ENCODE measurements at regions not wholly inside any gene's neighbourhood (a gene's known extent, or its start where the extent isn't known, plus 50 kb on each side); places are given as distances from the start of the nearest gene placed in this dataset.

- Histone ChIP-seq H3K27ac (ENCODE audit: insufficient read depth, low read length, poor library complexity, severe bottlenecking) (no peak overlapping the region), H3K9me3 (ENCODE audit: control insufficient read depth, low read length) (peaks cover 24% of the 10 kb centered on the region), H3K27me3 (replicated peaks; ENCODE audit: control insufficient read depth, insufficient read depth, low read length, poor library complexity, severe bottlenecking) (no peaks in the 10 kb centered on the region), H3K4me1 (ENCODE audit: control insufficient read depth, insufficient read depth, low read length, poor library complexity, severe bottlenecking) (no peaks in the 10 kb centered on the region), H3K4me3 (ENCODE audit: insufficient read depth, low read depth, low read length, poor library complexity, severe bottlenecking) (no peak overlapping the region), H3K36me3 (ENCODE audit: control insufficient read depth, insufficient read depth, low read length) (no peaks in the 10 kb centered on the region)
- no peak for DNase-seq
Measured at GRCh38 chr2:41495050-41495449, 552.8 kb upstream of the PKDCC start.

DNA sequence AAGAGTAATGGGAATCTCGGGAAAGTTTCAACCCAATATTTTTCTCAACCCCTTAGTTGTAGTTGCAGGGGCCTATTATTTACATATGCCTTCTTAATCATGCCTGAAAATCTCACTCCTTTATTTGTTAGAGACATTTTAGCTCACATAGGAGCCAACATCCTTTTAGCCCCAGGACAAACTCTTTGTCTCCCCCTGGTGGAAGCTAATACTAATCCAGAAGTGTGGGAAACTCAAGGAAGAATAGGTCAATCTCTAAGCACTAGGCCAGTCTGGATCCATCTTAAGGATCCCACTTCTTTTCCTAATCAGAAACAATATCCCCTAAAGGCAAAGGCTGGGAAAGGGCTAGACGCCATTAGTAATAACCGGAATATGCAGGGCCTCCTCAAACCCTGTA lies 550.9 kb upstream of the PKDCC start:
- DNase-seq, result no peak
- Histone ChIP-seq H3K4me3 (ENCODE audit: insufficient read depth, low read depth, low read length, poor library complexity, severe bottlenecking) (no peak overlapping the region), H3K27me3 (replicated peaks; ENCODE audit: control insufficient read depth, insufficient read depth, low read length, poor library complexity, severe bottlenecking) (no peaks in the 10 kb centered on the region), H3K4me1 (ENCODE audit: control insufficient read depth, insufficient read depth, low read length, poor library complexity, severe bottlenecking) (no peaks in the 10 kb centered on the region), H3K27ac (ENCODE audit: insufficient read depth, low read length, poor library complexity, severe bottlenecking) (no peak overlapping the region), H3K36me3 (ENCODE audit: control insufficient read depth, insufficient read depth, low read length) (no peaks in the 10 kb centered on the region), H3K9me3 (ENCODE audit: control insufficient read depth, low read length) (peaks cover 24% of the 10 kb centered on the region)

DNA sequence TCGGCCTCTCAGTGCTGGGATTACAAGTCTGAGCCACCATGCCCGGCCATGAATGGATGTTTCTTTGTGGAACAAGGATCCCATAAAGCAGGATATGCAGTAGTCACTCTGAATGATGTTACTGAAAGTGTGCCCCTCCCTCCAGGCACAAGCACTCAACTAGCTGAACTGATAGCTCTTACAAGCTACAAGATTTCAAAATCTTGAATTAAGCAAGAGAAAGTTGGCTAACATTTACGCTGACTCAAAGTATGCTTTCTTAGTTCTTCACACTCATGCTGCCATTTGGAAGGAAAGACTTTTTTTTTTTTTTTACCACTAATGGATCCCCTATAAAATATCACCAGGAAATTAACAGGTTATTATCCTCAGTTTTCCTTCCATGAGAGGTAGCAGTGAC lies 549.0 kb upstream of the PKDCC start:
- H3K36me3 ChIP-seq (ENCODE audit: control insufficient read depth, insufficient read depth, low read length), result no peaks in the 10 kb centered on the region
- no peak for DNase-seq
- H3K4me3 ChIP-seq (ENCODE audit: insufficient read depth, low read depth, low read length, poor library complexity, severe bottlenecking), result no peak overlapping the region
- no peaks in the 10 kb centered on the region for H3K4me1 ChIP-seq (ENCODE audit: control insufficient read depth, insufficient read depth, low read length, poor library complexity, severe bottlenecking)
- H3K27me3 ChIP-seq (replicated peaks; ENCODE audit: control insufficient read depth, insufficient read depth, low read length, poor library complexity, severe bottlenecking), result no peaks in the 10 kb centered on the region
- H3K9me3 ChIP-seq (ENCODE audit: control insufficient read depth, low read length), result peaks cover 24% of the 10 kb centered on the region
- no peak overlapping the region for H3K27ac ChIP-seq (ENCODE audit: insufficient read depth, low read length, poor library complexity, severe bottlenecking)

DNA sequence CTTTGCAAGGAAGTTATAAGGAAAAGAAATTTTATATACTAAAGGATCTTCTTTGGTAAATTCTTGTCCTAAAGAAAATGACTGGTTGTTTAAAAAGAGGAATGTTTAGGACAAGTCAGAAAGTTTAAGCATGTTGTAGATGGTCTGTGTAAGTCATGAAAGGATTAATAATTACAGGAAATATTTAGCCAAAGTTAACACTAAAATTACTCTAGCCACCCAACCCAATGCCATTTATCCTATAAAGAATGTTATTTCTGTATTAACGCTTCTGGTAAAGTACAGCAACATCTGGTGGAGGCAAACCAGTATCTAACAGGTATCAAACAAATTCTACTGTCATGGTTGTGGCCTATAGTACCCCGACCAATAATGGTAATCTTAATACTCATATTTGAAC lies 546.9 kb upstream of the PKDCC start:
- Histone ChIP-seq H3K27ac (ENCODE audit: insufficient read depth, low read length, poor library complexity, severe bottlenecking) (no peak overlapping the region), H3K9me3 (ENCODE audit: control insufficient read depth, low read length) (peaks cover 8% of the 10 kb centered on the region), H3K27me3 (replicated peaks; ENCODE audit: control insufficient read depth, insufficient read depth, low read length, poor library complexity, severe bottlenecking) (no peaks in the 10 kb centered on the region), H3K4me1 (ENCODE audit: control insufficient read depth, insufficient read depth, low read length, poor library complexity, severe bottlenecking) (no peaks in the 10 kb centered on the region), H3K36me3 (ENCODE audit: control insufficient read depth, insufficient read depth, low read length) (no peaks in the 10 kb centered on the region), H3K4me3 (ENCODE audit: insufficient read depth, low read depth, low read length, poor library complexity, severe bottlenecking) (no peak overlapping the region)
- no peak for DNase-seq

GRCh38 chr2:41502752-41503151 lies 545.1 kb upstream of the PKDCC start:
- Histone ChIP-seq H3K4me3 (ENCODE audit: insufficient read depth, low read depth, low read length, poor library complexity, severe bottlenecking) (no peak overlapping the region), H3K4me1 (ENCODE audit: control insufficient read depth, insufficient read depth, low read length, poor library complexity, severe bottlenecking) (no peaks in the 10 kb centered on the region), H3K9me3 (ENCODE audit: control insufficient read depth, low read length) (no peaks in the 10 kb centered on the region), H3K36me3 (ENCODE audit: control insufficient read depth, insufficient read depth, low read length) (no peaks in the 10 kb centered on the region), H3K27me3 (replicated peaks; ENCODE audit: control insufficient read depth, insufficient read depth, low read length, poor library complexity, severe bottlenecking) (no peaks in the 10 kb centered on the region), H3K27ac (ENCODE audit: insufficient read depth, low read length, poor library complexity, severe bottlenecking) (no peak overlapping the region)
- DNase-seq, result no peak

DNA sequence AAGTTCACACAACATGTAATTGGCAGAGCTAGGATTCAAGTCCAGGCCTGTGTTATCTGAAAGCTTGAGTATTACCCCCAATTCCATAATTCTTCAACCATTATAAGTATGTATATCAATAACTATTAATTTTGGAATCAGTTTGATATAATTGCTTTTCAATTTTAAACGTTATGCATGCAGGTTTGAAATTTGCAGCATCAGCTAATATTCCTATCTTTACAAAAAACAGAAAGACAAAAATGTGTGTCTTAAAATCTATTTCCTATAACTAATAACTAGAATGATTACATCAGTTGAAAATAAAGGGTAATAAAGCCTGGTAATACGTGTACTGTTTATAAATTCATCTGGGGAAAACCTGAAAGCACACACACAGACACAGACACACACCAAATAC lies 543.3 kb upstream of the PKDCC start:
- no peaks in the 10 kb centered on the region for H3K9me3 ChIP-seq (ENCODE audit: control insufficient read depth, low read length)
- no peak for DNase-seq
- H3K27ac ChIP-seq (ENCODE audit: insufficient read depth, low read length, poor library complexity, severe bottlenecking), result no peak overlapping the region
- H3K36me3 ChIP-seq (ENCODE audit: control insufficient read depth, insufficient read depth, low read length), result no peaks in the 10 kb centered on the region
- H3K4me1 ChIP-seq (ENCODE audit: control insufficient read depth, insufficient read depth, low read length, poor library complexity, severe bottlenecking), result no peaks in the 10 kb centered on the region
- no peak overlapping the region for H3K4me3 ChIP-seq (ENCODE audit: insufficient read depth, low read depth, low read length, poor library complexity, severe bottlenecking)
- no peaks in the 10 kb centered on the region for H3K27me3 ChIP-seq (replicated peaks; ENCODE audit: control insufficient read depth, insufficient read depth, low read length, poor library complexity, severe bottlenecking)

GRCh38 chr2:41510108-41510507 lies 537.7 kb upstream of the PKDCC start:
- Histone ChIP-seq H3K9me3 (ENCODE audit: control insufficient read depth, low read length) (no peaks in the 10 kb centered on the region), H3K4me3 (ENCODE audit: insufficient read depth, low read depth, low read length, poor library complexity, severe bottlenecking) (no peak overlapping the region), H3K36me3 (ENCODE audit: control insufficient read depth, insufficient read depth, low read length) (no peaks in the 10 kb centered on the region), H3K27ac (ENCODE audit: insufficient read depth, low read length, poor library complexity, severe bottlenecking) (no peak overlapping the region), H3K4me1 (ENCODE audit: control insufficient read depth, insufficient read depth, low read length, poor library complexity, severe bottlenecking) (no peaks in the 10 kb centered on the region), H3K27me3 (replicated peaks; ENCODE audit: control insufficient read depth, insufficient read depth, low read length, poor library complexity, severe bottlenecking) (no peaks in the 10 kb centered on the region)
- DNase-seq, result no peak

DNA sequence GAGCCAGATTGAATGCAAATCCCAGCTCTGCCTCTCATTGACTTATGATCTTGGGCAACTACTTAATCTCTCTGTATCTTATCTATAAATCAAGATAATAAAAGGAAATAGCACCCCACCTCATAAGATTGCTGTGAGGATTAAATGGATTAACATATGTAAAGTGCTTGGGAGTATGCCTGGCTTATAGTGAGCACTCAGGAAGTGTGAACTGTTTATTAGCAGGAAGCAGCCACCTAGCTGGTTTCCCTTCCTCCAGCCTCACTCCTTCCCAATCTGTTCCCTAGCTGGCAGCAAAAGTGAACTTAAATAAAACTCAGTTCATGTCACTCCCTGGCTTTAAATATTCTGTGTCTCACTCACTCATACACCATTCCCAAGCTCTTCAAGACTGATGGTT lies 526.6 kb upstream of the PKDCC start:
- DNase-seq, result no peak
- Histone ChIP-seq H3K9me3 (ENCODE audit: control insufficient read depth, low read length) (no peaks in the 10 kb centered on the region), H3K4me1 (ENCODE audit: control insufficient read depth, insufficient read depth, low read length, poor library complexity, severe bottlenecking) (no peaks in the 10 kb centered on the region), H3K27ac (ENCODE audit: insufficient read depth, low read length, poor library complexity, severe bottlenecking) (no peak overlapping the region), H3K4me3 (ENCODE audit: insufficient read depth, low read depth, low read length, poor library complexity, severe bottlenecking) (no peak overlapping the region), H3K36me3 (ENCODE audit: control insufficient read depth, insufficient read depth, low read length) (no peaks in the 10 kb centered on the region), H3K27me3 (replicated peaks; ENCODE audit: control insufficient read depth, insufficient read depth, low read length, poor library complexity, severe bottlenecking) (no peaks in the 10 kb centered on the region)

DNA sequence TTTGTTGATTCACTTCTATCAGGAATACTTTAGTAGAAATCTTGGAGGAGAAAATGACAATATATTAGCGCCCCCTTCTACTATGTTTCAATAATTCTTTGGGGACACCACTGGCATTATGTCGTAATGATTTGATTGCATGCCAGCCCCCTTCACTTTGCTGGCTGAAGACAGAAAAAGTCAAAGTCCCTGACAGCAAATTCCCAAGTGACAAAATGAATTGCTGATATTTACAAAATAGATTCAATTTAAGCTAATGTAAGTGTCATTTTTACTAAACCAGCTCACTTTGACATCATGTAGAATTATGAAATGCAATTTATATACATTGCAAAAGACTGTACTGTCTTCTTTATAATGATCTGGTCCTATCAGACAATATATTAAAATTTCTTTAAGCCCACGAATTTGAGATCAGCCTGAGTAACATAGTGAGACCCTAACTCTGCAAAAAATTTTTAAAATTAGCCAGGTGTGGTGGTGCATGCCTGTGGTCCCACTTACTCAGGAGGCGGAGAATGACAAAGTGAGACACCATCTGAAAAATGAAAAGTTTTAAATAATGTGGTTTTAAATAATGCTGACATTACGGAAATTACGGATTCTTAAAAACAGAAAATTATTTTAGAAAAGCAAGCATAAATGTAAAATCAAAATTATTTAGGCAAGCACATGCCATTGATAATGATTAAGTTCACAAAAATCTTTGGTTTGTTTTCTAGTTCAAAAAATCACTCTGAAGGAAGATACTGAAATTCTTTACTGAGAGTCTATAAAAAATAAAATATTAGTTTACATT lies 520.1 kb upstream of the PKDCC start:
- Histone ChIP-seq H3K9me3 (ENCODE audit: control insufficient read depth, low read length) (no peaks in the 10 kb centered on the region), H3K4me3 (ENCODE audit: insufficient read depth, low read depth, low read length, poor library complexity, severe bottlenecking) (no peak overlapping the region), H3K36me3 (ENCODE audit: control insufficient read depth, insufficient read depth, low read length) (no peaks in the 10 kb centered on the region), H3K4me1 (ENCODE audit: control insufficient read depth, insufficient read depth, low read length, poor library complexity, severe bottlenecking) (no peaks in the 10 kb centered on the region), H3K27me3 (replicated peaks; ENCODE audit: control insufficient read depth, insufficient read depth, low read length, poor library complexity, severe bottlenecking) (no peaks in the 10 kb centered on the region), H3K27ac (ENCODE audit: insufficient read depth, low read length, poor library complexity, severe bottlenecking) (no peak overlapping the region)
- no peak for DNase-seq

- Histone ChIP-seq H3K27me3 (replicated peaks; ENCODE audit: control insufficient read depth, insufficient read depth, low read length, poor library complexity, severe bottlenecking) (no peaks in the 10 kb centered on the region), H3K4me3 (ENCODE audit: insufficient read depth, low read depth, low read length, poor library complexity, severe bottlenecking) (no peak overlapping the region), H3K4me1 (ENCODE audit: control insufficient read depth, insufficient read depth, low read length, poor library complexity, severe bottlenecking) (no peaks in the 10 kb centered on the region), H3K27ac (ENCODE audit: insufficient read depth, low read length, poor library complexity, severe bottlenecking) (no peak overlapping the region), H3K9me3 (ENCODE audit: control insufficient read depth, low read length) (no peaks in the 10 kb centered on the region), H3K36me3 (ENCODE audit: control insufficient read depth, insufficient read depth, low read length) (no peaks in the 10 kb centered on the region)
- DNase-seq, result no peak
Measured at GRCh38 chr2:41535575-41535974, 512.2 kb upstream of the PKDCC start.

Measured in effector memory CD4-positive, alpha-beta T cell (primary cell).